Sigmoid colon (tissue), 6 donors: ENCODE measurements at regions not wholly inside any gene's neighbourhood (a gene's known extent, or its start where the extent isn't known, plus 50 kb on each side); places are given as distances from the start of the nearest gene placed in this dataset.

ENCODE experiments used
- DNase-seq: peaks from one replicate; pipeline ENCODE4 v3.0.0-alpha.2; 2019
- H3K27ac ChIP-seq, 4 donors: fragments of 200-600 bp; sonication (generic); one replicate each; pipeline ENCODE4 v1.5.1; 2016 to 2019; ENCODE audit warnings: mild to moderate bottlenecking in 1 of 4
- H3K27me3 ChIP-seq, 3 donors: fragments of 200-600 bp; sonication (generic); one replicate each; pipeline ENCODE4 v1.5.1; 2019; ENCODE audit warnings: mild to moderate bottlenecking in 1 of 3
- H3K36me3 ChIP-seq, 4 donors: fragments of 200-600 bp; sonication (generic); one replicate each; pipeline ENCODE4 v1.5.1; 2016 to 2019
- H3K4me1 ChIP-seq, 4 donors: fragments of 200-600 bp; sonication (generic); one replicate each; pipeline ENCODE4 v1.5.1; 2017 to 2019
- H3K4me3 ChIP-seq, 4 donors: fragments of 200-600 bp; sonication (generic); one replicate each; pipeline ENCODE4 v1.5.1; 2017 to 2019; ENCODE audit warnings: mild to moderate bottlenecking in 2 of 4, moderate library complexity in 1 of 4
- H3K9me3 ChIP-seq, 4 donors: fragments of 200-600 bp in 3 of 4; sonication (generic) in 3 of 4; one replicate each; pipeline versions ENCODE4 v1.5.1 to v1.6.1; 2013 to 2019
- CTCF ChIP-seq, 4 experiments: fragments of 450-650 bp in 3 of 4; fragments of 200-600 bp in 1 of 4; IDR thresholded peaks; one replicate each; pipeline ENCODE4 v1.5.1; 2016 to 2019; ENCODE audit warnings: antibody characterized with exemption in 4 of 4, mild to moderate bottlenecking in 3 of 4, moderate library complexity in 2 of 4
- EP300 ChIP-seq, 4 donors: sonication (generic); formaldehyde crosslinking; IDR thresholded peaks; one replicate each; pipeline ENCODE4 v1.6.1; 2017; ENCODE audit warnings: antibody characterized with exemption in 4 of 4
- POLR2A ChIP-seq, 2 donors: fragments of 450-650 bp; IDR thresholded peaks; one replicate each; pipeline ENCODE4 v1.6.1; 2016; ENCODE audit warnings: antibody characterized with exemption in 2 of 2, mild to moderate bottlenecking in 2 of 2, moderate library complexity in 2 of 2
- POLR2AphosphoS5 ChIP-seq, 4 donors: sonication (generic); formaldehyde crosslinking; IDR thresholded peaks; one replicate each; pipeline ENCODE4 v1.6.1; 2017; ENCODE audit warnings: antibody characterized with exemption in 4 of 4
- WGBS, 2 donors: extraction: QIAGEN DNeasy Blood & Tissue Kit; methylation state at CpG; one replicate each; pipeline ENCODE4 v1.1.7; 2013; 5-methylcytosine and 5-hydroxymethylcytosine counted together
- intact Hi-C: fragments of 100-400 bp; cut with DNase I; formaldehyde crosslinking; loops from one replicate; pipeline ENCODE4 v1.15.1; 2023
- donor health status: healthy with polysubstance abuse.
- donor health status: healthy.

- intact Hi-C loops = no loop called here
- H3K36me3 ChIP-seq = no peaks in the 10 kb centered on the region
- no peak for DNase-seq
- no peak overlapping the region for H3K27ac ChIP-seq
- no peak overlapping the region for H3K4me3 ChIP-seq
- no peaks in the 10 kb centered on the region for H3K9me3 ChIP-seq
- no peaks in the 10 kb centered on the region for H3K27me3 ChIP-seq
- H3K4me1 ChIP-seq = no peaks in the 10 kb centered on the region
- TF ChIP-seq POLR2A (IDR thresholded peaks at IDR 0.05) = no peak
- no peak for TF ChIP-seq POLR2AphosphoS5 (IDR thresholded peaks at IDR 0.05)
- TF ChIP-seq CTCF (IDR thresholded peaks at IDR 0.05) = no peak
- TF ChIP-seq EP300 (IDR thresholded peaks at IDR 0.05) = no peak
Observed at GRCh38 chr13:85371254-85371653, 428.0 kb downstream of the SLITRK6 start.

GRCh38 chr13:85368686-85369085, 430.5 kb downstream of the SLITRK6 start:
- no peak for DNase-seq
- H3K9me3 ChIP-seq = no peaks in the 10 kb centered on the region
- intact Hi-C loops = no loop called here
- no peaks in the 10 kb centered on the region for H3K4me1 ChIP-seq
- no peaks in the 10 kb centered on the region for H3K36me3 ChIP-seq
- H3K27me3 ChIP-seq = no peaks in the 10 kb centered on the region
- H3K4me3 ChIP-seq = no peak overlapping the region
- WGBS, 2 donors = 90 to 91% methylated on average over 1 of the region's 1 CpG
- no peak overlapping the region for H3K27ac ChIP-seq
- no peak for TF ChIP-seq CTCF (IDR thresholded peaks at IDR 0.05)
- TF ChIP-seq EP300 (IDR thresholded peaks at IDR 0.05) = no peak
- TF ChIP-seq POLR2AphosphoS5 (IDR thresholded peaks at IDR 0.05) = no peak
- TF ChIP-seq POLR2A (IDR thresholded peaks at IDR 0.05) = no peak

- Histone ChIP-seq H3K36me3 (no peaks in the 10 kb centered on the region), H3K27ac (no peak overlapping the region), H3K4me1 (no peaks in the 10 kb centered on the region), H3K27me3 (no peaks in the 10 kb centered on the region), H3K4me3 (no peak overlapping the region), H3K9me3 (no peaks in the 10 kb centered on the region)
- intact Hi-C loops = no loop called here
- no peak for DNase-seq
- WGBS, 2 donors = 73 to 89% methylated on average over 2 of the region's 2 CpGs
- TF ChIP-seq EP300 (IDR thresholded peaks at IDR 0.05) (no peak), POLR2AphosphoS5 (IDR thresholded peaks at IDR 0.05) (no peak), POLR2A (IDR thresholded peaks at IDR 0.05) (no peak), CTCF (IDR thresholded peaks at IDR 0.05) (no peak)
Observed at GRCh38 chr13:85367887-85368286, 431.3 kb downstream of the SLITRK6 start.

GRCh38 chr13:85366759-85367417, 432.3 kb downstream of the SLITRK6 start:
- H3K36me3 ChIP-seq = no peaks in the 10 kb centered on the region
- H3K4me1 ChIP-seq = no peaks in the 10 kb centered on the region
- 76 to 78% methylated on average over 5 of the region's 5 CpGs for WGBS, 2 donors
- H3K9me3 ChIP-seq = no peaks in the 10 kb centered on the region
- no peak for DNase-seq
- no peak overlapping the region for H3K4me3 ChIP-seq
- H3K27ac ChIP-seq = no peak overlapping the region
- intact Hi-C loops = no loop called here
- no peaks in the 10 kb centered on the region for H3K27me3 ChIP-seq
- TF ChIP-seq CTCF (IDR thresholded peaks at IDR 0.05) (no peak), POLR2A (IDR thresholded peaks at IDR 0.05) (no peak), EP300 (IDR thresholded peaks at IDR 0.05) (no peak), POLR2AphosphoS5 (IDR thresholded peaks at IDR 0.05) (no peak)

GRCh38 chr13:85363504-85363903, 435.7 kb downstream of the SLITRK6 start:
- DNase-seq = no peak
- H3K27ac ChIP-seq = no peak overlapping the region
- WGBS, 2 donors = 94 to 95% methylated on average over 15 of the region's 15 CpGs
- no peak overlapping the region for H3K4me3 ChIP-seq
- H3K36me3 ChIP-seq = no peaks in the 10 kb centered on the region
- no peaks in the 10 kb centered on the region for H3K27me3 ChIP-seq
- intact Hi-C loops = no loop called here
- no peak for TF ChIP-seq POLR2AphosphoS5 (IDR thresholded peaks at IDR 0.05)
- TF ChIP-seq EP300 (IDR thresholded peaks at IDR 0.05) = no peak
- TF ChIP-seq POLR2A (IDR thresholded peaks at IDR 0.05) = no peak
- TF ChIP-seq CTCF (IDR thresholded peaks at IDR 0.05) = no peak
- H3K4me1 ChIP-seq = no peaks in the 10 kb centered on the region
- H3K9me3 ChIP-seq = no peaks in the 10 kb centered on the region
